Heart right ventricle (tissue), 16 donors: ENCODE measurements at regions not wholly inside any gene's neighbourhood (a gene's known extent, or its start where the extent isn't known, plus 50 kb on each side); places are given as distances from the start of the nearest gene placed in this dataset.

ENCODE experiments used
- ATAC-seq, 8 donors: fragments of 200-7000 bp; cut with Tn5 transposase; one replicate each; pipeline ENCODE4 v1.9.1; 2020; ENCODE audit warnings: mild to moderate bottlenecking in 8 of 8, moderate library complexity in 8 of 8, moderate number of reproducible peaks in 1 of 8
- DNase-seq, 2 donors: peaks; one replicate each; pipeline ENCODE4 v3.0.0-alpha.2; 2020
- H3K27ac ChIP-seq, 10 donors: fragments of 200-600 bp; sonication (generic) in 2 of 10; one replicate each; pipeline versions ENCODE4 v1.5.0 to v1.8.0; 2020 to 2022; ENCODE audit warnings: mild to moderate bottlenecking in 3 of 10
- H3K27me3 ChIP-seq, 7 donors: fragments of 200-600 bp; one replicate each; pipeline ENCODE4 v1.8.0; 2021 to 2022; ENCODE audit warnings: mild to moderate bottlenecking in 2 of 7
- H3K36me3 ChIP-seq, 9 donors: fragments of 200-600 bp; sonication (generic) in 1 of 9; one replicate each; pipeline versions ENCODE4 v1.5.0 to v1.8.0; 2020 to 2022; ENCODE audit warnings: mild to moderate bottlenecking in 2 of 9
- H3K4me1 ChIP-seq, 9 donors: fragments of 200-600 bp; sonication (generic) in 1 of 9; one replicate each; pipeline versions ENCODE4 v1.5.0 to v1.8.0; 2020 to 2022; ENCODE audit warnings: mild to moderate bottlenecking in 4 of 9
- H3K4me3 ChIP-seq, 10 donors: fragments of 200-600 bp; sonication (generic) in 2 of 10; one replicate each; pipeline versions ENCODE4 v1.5.0 to v1.8.0; 2020 to 2022; ENCODE audit warnings: mild to moderate bottlenecking in 7 of 10, moderate library complexity in 2 of 10
- H3K9me3 ChIP-seq, 11 donors: fragments of 200-600 bp in 10 of 11; sonication (generic) in 2 of 11; one replicate each; pipeline versions ENCODE4 v1.5.0 to v1.8.0; 2013 to 2022; ENCODE audit warnings: mild to moderate bottlenecking in 2 of 11, control low read depth in 1 of 11, moderate library complexity in 1 of 11
- CTCF ChIP-seq, 9 donors: fragments of 200-600 bp; sonication (generic) in 2 of 9; IDR thresholded peaks; one replicate each; pipeline versions ENCODE4 v1.5.0 to v1.8.0; 2021 to 2022; ENCODE audit warnings: antibody characterized with exemption in 9 of 9, mild to moderate bottlenecking in 5 of 9, moderate library complexity in 1 of 9
- WGBS, 2 donors: extraction: QIAGEN DNeasy Blood & Tissue Kit; methylation state at CpG; one replicate each; pipeline ENCODE4 v1.1.7; 2013; ENCODE audit warnings: inconsistent platforms in 1 of 2; 5-methylcytosine and 5-hydroxymethylcytosine counted together
- intact Hi-C, 10 donors: fragments of 100-400 bp; cut with DNase I; formaldehyde crosslinking; loops; one replicate each; pipeline versions ENCODE4 v1.11.1 to v1.14.2; 2022
- donor health status: Arrhythmogenic right ventricular cardiomyopathy.
- donor health status: ischemic (EF 13 %, LVEDD 7.1; RV severe dilation, severe dysfunction).
- donor health status: healthy with polysubstance abuse.
- donor health status: DM: no; HTN: yes; CAD: no.
- donor health status: DM: no; HTN: no; CAD: no.
- donor health status: ischemic (EF 25% LVEDD 6.9; RV normal size, moderate dysfunction).
- donor health status: ischemic (EF 25% LVEDD 5.7; RV mildly dilated, moderate dysfunction).
- donor health status: healthy.
- donor health status: DM: yes; HTN: yes; CAD: no.
- donor health status: Ischemic cardiomyopathy.
- donor health status: ischemic (EF 35%, LVEDD 5.7; RV mildly dilated, moderate dysfunction).
- donor health status: nonischemic (EF 11% LVEDD 7.7; RV severe dilation, severe dysfunction).
- donor health status: DM: yes; HTN: yes; CAD: no.
- donor health status: PGD.
- donor health status: ischemic (EF 29% LVEDD 5.4; RV normal size, mild dysfunction).
- donor health status: nonischemic (EF 23%, LVEDD 6.1; RV moderate dilation, normal function).

DNA sequence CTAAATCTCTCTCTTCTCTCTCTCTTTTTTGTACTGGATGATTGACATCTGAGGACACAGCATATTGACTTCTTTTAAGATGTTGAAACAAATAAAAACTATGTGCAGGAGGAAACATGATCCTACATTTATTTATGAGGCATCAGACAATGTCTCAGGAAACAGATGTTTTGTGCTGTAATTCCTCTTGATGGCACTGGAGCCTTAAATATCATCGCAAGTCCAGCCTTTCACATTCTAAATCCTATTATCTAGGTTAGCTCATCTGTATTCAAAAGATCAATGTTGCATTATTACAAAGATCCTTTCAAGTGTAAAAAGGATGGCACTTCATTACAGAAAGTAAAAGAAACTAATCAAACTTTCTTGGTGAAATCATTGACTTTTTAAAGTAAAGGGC lies 63.9 kb downstream of the MAT2B start:
- ATAC-seq, result no peak
- intact Hi-C loops, result loop anchor here in 9 of 10 donors (5.0 to 10.0 kb wide), 5 partner anchors 936 to 1638 kb away; no protein-coding TSS in a partner anchor
- no peaks in the 10 kb centered on the region for H3K9me3 ChIP-seq
- H3K4me3 ChIP-seq, result no peak overlapping the region
- H3K27me3 ChIP-seq, result peaks cover 0 to 53% (median 29%) of the 10 kb centered on the region in 7 donors
- no peak overlapping the region for H3K27ac ChIP-seq
- no peak for TF ChIP-seq CTCF (IDR thresholded peaks at IDR 0.05)
- DNase-seq, result no peak
- H3K36me3 ChIP-seq, result no peaks in the 10 kb centered on the region
- WGBS, 2 donors, result 63 to 66% methylated on average over 1 of the region's 1 CpG
- H3K4me1 ChIP-seq, result peaks cover 0 to 24% (median 14%) of the 10 kb centered on the region in 9 donors

DNA sequence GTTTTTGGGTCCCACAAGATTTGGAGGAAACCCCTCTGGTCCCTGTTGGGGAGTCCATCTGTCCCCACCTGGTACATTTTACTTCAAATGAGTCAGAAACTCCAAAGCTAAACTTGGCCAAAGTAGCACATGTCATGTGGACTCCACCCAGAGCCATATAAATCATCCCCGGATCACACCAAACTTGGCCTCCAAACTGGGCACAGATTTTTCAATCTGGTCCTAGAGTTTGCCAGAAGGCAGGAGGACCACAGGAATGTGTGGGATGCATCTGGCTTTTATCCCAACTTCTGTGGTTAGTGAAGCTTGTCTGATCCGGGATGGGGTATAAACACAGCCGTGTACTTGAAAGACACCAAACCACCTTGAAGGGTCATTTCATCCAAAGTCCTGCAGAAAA lies 66.3 kb downstream of the MAT2B start:
- H3K4me1 ChIP-seq, result no peaks in the 10 kb centered on the region
- ATAC-seq (peak in 3 of 8 donors; percentile 14 to 23 (median 19)), DNase-seq (no peak)
- intact Hi-C loops, result no loop called here
- TF ChIP-seq CTCF (IDR thresholded peaks at IDR 0.05), result no peak
- H3K9me3 ChIP-seq, result no peaks in the 10 kb centered on the region
- H3K27ac ChIP-seq, result no peak overlapping the region
- peaks cover 0 to 29% (median 20%) of the 10 kb centered on the region in 7 donors for H3K27me3 ChIP-seq
- H3K4me3 ChIP-seq, result no peak overlapping the region
- 42 to 46% methylated on average over 3 of the region's 3 CpGs for WGBS, 2 donors
- H3K36me3 ChIP-seq, result no peaks in the 10 kb centered on the region

DNA sequence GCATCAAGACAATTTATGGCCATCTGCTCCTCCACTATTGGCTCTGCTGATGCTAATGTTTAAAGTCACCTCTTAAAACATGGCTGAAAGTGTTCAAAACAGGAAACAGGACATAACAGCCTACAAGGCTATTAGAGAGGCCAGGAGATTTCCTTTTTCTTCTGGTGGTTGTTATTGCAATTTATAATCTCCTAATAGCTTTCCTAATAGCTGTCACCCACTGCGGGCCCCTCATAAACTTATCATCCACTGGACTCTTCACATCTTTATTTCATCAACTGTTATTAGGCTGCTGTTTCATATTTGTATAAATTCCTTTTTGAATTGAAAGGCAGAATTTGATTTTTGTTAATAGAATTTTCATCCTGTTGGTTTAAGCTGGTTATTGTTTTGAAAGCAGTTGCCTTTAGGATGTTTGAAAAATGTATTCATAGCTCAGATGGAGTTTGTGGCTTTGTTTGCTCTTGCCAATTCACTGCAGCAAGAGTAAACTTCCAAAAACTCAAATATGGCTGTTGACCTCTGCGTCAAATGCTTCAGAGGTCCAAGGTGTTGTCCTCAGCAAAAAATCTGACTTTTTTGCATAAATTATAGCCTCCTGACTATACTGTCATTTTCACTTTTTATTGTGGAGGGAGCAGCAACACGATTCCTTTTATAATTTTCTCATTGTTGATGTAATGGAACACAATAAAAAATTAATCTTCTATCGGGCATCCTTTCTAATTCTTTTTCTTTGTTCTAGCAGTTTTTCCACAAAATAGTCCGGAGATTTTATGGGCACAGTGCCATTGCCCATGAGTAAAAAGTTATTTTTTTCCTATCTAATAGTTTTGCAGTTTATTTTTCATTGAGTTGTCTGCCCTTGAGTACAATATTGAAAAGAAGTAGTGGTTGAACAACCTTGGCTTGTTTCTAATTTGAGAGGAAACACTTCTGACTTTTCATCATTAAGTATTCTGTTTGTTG lies 69.3 kb downstream of the MAT2B start:
- peaks cover 0 to 12% (median 5%) of the 10 kb centered on the region in 7 donors for H3K27me3 ChIP-seq
- no peaks in the 10 kb centered on the region for H3K36me3 ChIP-seq
- intact Hi-C loops, result no loop called here
- no peak overlapping the region for H3K4me3 ChIP-seq
- peaks cover 0 to under 1% (median 0%) of the 10 kb centered on the region in 11 donors for H3K9me3 ChIP-seq
- H3K27ac ChIP-seq, result no peak overlapping the region
- WGBS, 2 donors, result 69 to 78% methylated on average over 5 of the region's 5 CpGs
- DNase-seq (no peak), ATAC-seq (no peak)
- TF ChIP-seq CTCF (IDR thresholded peaks at IDR 0.05), result no peak
- H3K4me1 ChIP-seq, result no peaks in the 10 kb centered on the region

DNA sequence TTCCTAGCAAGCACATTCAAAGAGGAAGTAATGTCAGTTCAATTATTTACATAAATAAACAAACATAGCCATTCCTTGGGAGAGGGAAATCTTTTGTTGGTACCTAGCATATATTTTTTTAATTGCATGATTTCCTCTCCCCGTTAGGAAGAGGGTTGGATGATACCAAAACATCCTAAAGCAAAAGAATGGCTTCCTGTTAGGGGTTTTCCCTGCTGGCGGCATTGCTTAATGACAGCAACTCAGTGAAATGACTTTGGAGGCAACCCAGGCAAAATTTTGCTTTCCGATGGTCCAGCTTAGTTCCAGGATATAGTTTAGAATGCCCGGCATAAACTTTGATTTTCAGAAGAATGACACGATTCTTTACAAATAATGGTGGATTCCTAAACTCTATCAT lies 73.2 kb downstream of the MAT2B start:
- intact Hi-C loops, result no loop called here

More for the DNA sequence above, 73.2 kb downstream of the MAT2B start:
- H3K4me1 ChIP-seq, result no peaks in the 10 kb centered on the region
- no peak for DNase-seq
- H3K9me3 ChIP-seq, result peaks cover 0 to 4% (median 0%) of the 10 kb centered on the region in 11 donors
- ATAC-seq, result no peak
- TF ChIP-seq CTCF (IDR thresholded peaks at IDR 0.05), result no peak
- WGBS, 2 donors, result 57 to 65% methylated on average over 5 of the region's 5 CpGs
- H3K27ac ChIP-seq, result no peak overlapping the region
- no peak overlapping the region for H3K4me3 ChIP-seq
- H3K36me3 ChIP-seq, result no peaks in the 10 kb centered on the region
- H3K27me3 ChIP-seq, result peaks cover 0 to 5% (median 0%) of the 10 kb centered on the region in 7 donors
